CD14-positive monocyte (primary cell): ENCODE measurements at regions not wholly inside any gene's neighbourhood (a gene's known extent, or its start where the extent isn't known, plus 50 kb on each side); places are given as distances from the start of the nearest gene placed in this dataset.

Source experiments
- DNase-seq, 3 donors: peaks; one replicate each; pipeline ENCODE4 v3.0.0-alpha.2; 2011 to 2022
- H2AFZ ChIP-seq: 2 replicates; pipeline ENCODE4 v1.6.0; 2012; ENCODE audit warnings: mild to moderate bottlenecking, low read depth, low read length, inconsistent platforms; ENCODE audit not compliant: insufficient read depth, poor library complexity, severe bottlenecking
- H3K27ac ChIP-seq, 2 donors: 1 replicate in 1 of 2; 2 replicates in 1 of 2; pipeline ENCODE4 v1.5.1; 2012 to 2013; ENCODE audit warnings: low read length in 2 of 2, control low read depth in 1 of 2, inconsistent platforms in 1 of 2, low read depth in 1 of 2, mild to moderate bottlenecking in 1 of 2
- H3K27me3 ChIP-seq, 2 donors: one replicate each; pipeline versions ENCODE4 v1.6.0 to v1.6.1; 2011 to 2013; ENCODE audit warnings: low read length in 2 of 2; ENCODE audit not compliant: control insufficient read depth in 2 of 2, insufficient read depth in 2 of 2
- H3K36me3 ChIP-seq, 2 donors: replicated peaks in 1 of 2; 1 replicate in 1 of 2; 2 replicates in 1 of 2; pipeline versions ENCODE4 v1.5.1 to v1.6.1; 2012 to 2013; ENCODE audit warnings: low read length in 2 of 2, control low read depth in 1 of 2, inconsistent platforms in 1 of 2, mild to moderate bottlenecking in 1 of 2; ENCODE audit not compliant: insufficient read depth in 2 of 2, control insufficient read depth in 1 of 2
- H3K4me1 ChIP-seq, 2 donors: 1 replicate in 1 of 2; 2 replicates in 1 of 2; pipeline versions ENCODE4 v1.5.1 to v1.6.1; 2012 to 2013; ENCODE audit warnings: low read length in 2 of 2, control low read depth in 1 of 2, inconsistent platforms in 1 of 2, mild to moderate bottlenecking in 1 of 2, moderate library complexity in 1 of 2; ENCODE audit not compliant: insufficient read depth in 2 of 2, control insufficient read depth in 1 of 2
- H3K4me2 ChIP-seq: replicated peaks from 2 replicates; pipeline ENCODE3; 2012; ENCODE audit warnings: low read length, moderate library complexity, mild to moderate bottlenecking; ENCODE audit not compliant: poor library complexity, severe bottlenecking; ENCODE audit errors: extremely low read depth
- H3K4me3 ChIP-seq, 3 experiments: fragments of 200-600 bp in 1 of 3; sonication (generic) in 1 of 3; replicated peaks in 1 of 3; 1 replicate in 2 of 3; 2 replicates in 1 of 3; pipeline ENCODE4 v1.5.1; 2011 to 2013; ENCODE audit warnings: low read length in 3 of 3, mild to moderate bottlenecking in 3 of 3, control low read depth in 2 of 3, low read depth in 2 of 3, inconsistent platforms in 1 of 3, moderate library complexity in 1 of 3
- H3K79me2 ChIP-seq: 2 replicates; pipeline ENCODE4 v1.6.0; 2012; ENCODE audit warnings: mild to moderate bottlenecking, control low read depth, inconsistent platforms, low read length, moderate library complexity; ENCODE audit not compliant: insufficient read depth
- H3K9ac ChIP-seq: 2 replicates; pipeline ENCODE4 v1.6.0; 2017; ENCODE audit warnings: low read length, mild to moderate bottlenecking; ENCODE audit not compliant: insufficient read depth, poor library complexity, severe bottlenecking
- H3K9me3 ChIP-seq, 2 donors: replicated peaks in 1 of 2; 1 replicate in 1 of 2; 2 replicates in 1 of 2; pipeline versions ENCODE4 v1.5.1 to v1.6.1; 2012 to 2013; ENCODE audit warnings: low read length in 2 of 2, control low read depth in 1 of 2; ENCODE audit not compliant: control insufficient read depth in 1 of 2, insufficient read depth in 1 of 2
- H4K20me1 ChIP-seq: 2 replicates; pipeline ENCODE4 v1.6.0; 2012; ENCODE audit warnings: mild to moderate bottlenecking, low read length, control low read depth, moderate library complexity; ENCODE audit not compliant: insufficient read depth
- H3K27ac Mint-ChIP-seq, 7 donors: one replicate each; pipeline ENCODE4 v1.8.0; 2020; ENCODE audit warnings: mild to moderate bottlenecking in 7 of 7, mixed read lengths in 7 of 7, moderate library complexity in 6 of 7, inconsistent platforms in 2 of 7
- H3K27me3 Mint-ChIP-seq, 3 donors: one replicate each; pipeline ENCODE4 v1.8.0; 2021 to 2022; ENCODE audit warnings: low read depth in 3 of 3, mild to moderate bottlenecking in 3 of 3, mixed read lengths in 3 of 3, moderate library complexity in 3 of 3, inconsistent platforms in 1 of 3
- H3K36me3 Mint-ChIP-seq, 2 donors: one replicate each; pipeline ENCODE4 v1.8.0; 2020; ENCODE audit warnings: mixed read lengths in 2 of 2, inconsistent platforms in 1 of 2, mild to moderate bottlenecking in 1 of 2
- H3K4me1 Mint-ChIP-seq: one replicate; pipeline ENCODE4 v1.8.0; 2020; ENCODE audit warnings: mild to moderate bottlenecking, mixed read lengths
- H3K4me3 Mint-ChIP-seq, 2 donors: one replicate each; pipeline ENCODE4 v1.8.0; 2020; ENCODE audit warnings: mild to moderate bottlenecking in 2 of 2, mixed read lengths in 2 of 2, moderate library complexity in 1 of 2
- H3K9me3 Mint-ChIP-seq, 7 donors: one replicate each; pipeline ENCODE4 v1.8.0; 2020 to 2022; ENCODE audit warnings: mixed read lengths in 7 of 7, mild to moderate bottlenecking in 6 of 7, moderate library complexity in 6 of 7, inconsistent platforms in 2 of 7
- WGBS: methylation state at CpG from one replicate; pipeline ENCODE4 v1.1.5; 2013; ENCODE audit warnings: missing lambda C conversion rate; ENCODE audit not compliant: insufficient coverage; 5-methylcytosine and 5-hydroxymethylcytosine counted together
- intact Hi-C, 2 donors: fragments of 100-400 bp; cut with micrococcal nuclease; formaldehyde crosslinking; loops; one replicate each; pipeline versions ENCODE4 v1.15.0 to v1.15.1; 2023
- TF ChIP-seq, protein P1 (sequence below): fragments of 200-600 bp; IDR thresholded peaks from one replicate; pipeline ENCODE4 v1.8.0; 2022; ENCODE audit warnings: antibody characterized with exemption, mild to moderate bottlenecking

DNA sequence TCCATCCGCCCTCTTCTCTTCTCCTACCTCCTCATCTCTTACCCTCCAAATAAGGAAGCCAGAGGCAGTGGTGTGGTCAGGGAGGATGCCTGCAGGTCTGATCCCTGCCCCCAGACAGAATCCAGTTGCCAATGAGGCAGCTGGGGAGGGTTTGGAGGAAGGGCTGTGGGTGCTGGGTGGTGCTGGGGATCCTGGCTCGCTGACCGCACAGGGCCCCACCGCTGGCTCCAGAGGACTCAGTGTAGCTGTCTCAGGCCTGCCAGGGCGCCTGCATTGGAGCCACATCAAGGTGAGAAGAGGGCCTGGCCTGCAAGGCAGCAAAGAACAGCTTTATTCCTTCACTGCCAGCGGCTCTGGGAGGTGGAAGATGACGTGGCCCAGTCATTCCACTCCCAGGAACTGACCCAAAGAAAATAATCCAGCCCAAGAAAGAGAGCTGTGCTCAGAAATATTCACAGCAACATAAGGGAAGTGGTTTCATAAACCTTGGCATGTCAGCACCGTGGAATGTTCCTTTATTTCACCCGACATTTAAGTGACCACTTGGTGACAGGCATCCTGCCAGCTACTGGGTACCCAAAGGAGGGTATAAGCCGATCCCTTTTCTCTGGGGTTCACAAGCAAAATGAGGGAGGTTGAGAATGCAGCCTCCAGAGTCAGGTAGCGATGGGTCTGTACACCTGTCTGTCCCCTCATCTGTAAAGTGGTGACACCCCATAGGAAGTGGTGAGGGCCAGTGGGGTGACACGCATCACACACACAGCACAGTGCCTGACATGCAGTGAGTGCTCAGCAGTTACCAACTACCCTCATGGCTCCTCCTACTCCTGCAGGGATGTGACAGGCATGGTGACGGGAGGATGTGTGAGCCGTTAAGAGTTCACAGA, 125.1 kb downstream of the SNX5 start:
- TF ChIP-seq, protein P1, sequence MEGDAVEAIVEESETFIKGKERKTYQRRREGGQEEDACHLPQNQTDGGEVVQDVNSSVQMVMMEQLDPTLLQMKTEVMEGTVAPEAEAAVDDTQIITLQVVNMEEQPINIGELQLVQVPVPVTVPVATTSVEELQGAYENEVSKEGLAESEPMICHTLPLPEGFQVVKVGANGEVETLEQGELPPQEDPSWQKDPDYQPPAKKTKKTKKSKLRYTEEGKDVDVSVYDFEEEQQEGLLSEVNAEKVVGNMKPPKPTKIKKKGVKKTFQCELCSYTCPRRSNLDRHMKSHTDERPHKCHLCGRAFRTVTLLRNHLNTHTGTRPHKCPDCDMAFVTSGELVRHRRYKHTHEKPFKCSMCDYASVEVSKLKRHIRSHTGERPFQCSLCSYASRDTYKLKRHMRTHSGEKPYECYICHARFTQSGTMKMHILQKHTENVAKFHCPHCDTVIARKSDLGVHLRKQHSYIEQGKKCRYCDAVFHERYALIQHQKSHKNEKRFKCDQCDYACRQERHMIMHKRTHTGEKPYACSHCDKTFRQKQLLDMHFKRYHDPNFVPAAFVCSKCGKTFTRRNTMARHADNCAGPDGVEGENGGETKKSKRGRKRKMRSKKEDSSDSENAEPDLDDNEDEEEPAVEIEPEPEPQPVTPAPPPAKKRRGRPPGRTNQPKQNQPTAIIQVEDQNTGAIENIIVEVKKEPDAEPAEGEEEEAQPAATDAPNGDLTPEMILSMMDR, result no peak
- Mint-ChIP-seq H3K4me3 (peak overlapping the region in 1 of 2 donors; percentile 68), H3K4me1 (peaks cover 19% of the 10 kb centered on the region), H3K27ac (no peak overlapping the region), H3K27me3 (peaks cover 2 to 10% (median 3%) of the 10 kb centered on the region in 3 donors), H3K9me3 (peaks cover 0 to 3% (median 0%) of the 10 kb centered on the region in 7 donors), H3K36me3 (no peaks in the 10 kb centered on the region)
- Histone ChIP-seq H3K9ac (no peak overlapping the region), H2AFZ (no peak overlapping the region), H3K4me2 (no peak overlapping the region), H3K4me1 (peaks cover 0 to 4% of the 10 kb centered on the region in 2 donors), H3K27ac (no peak overlapping the region), H3K79me2 (no peaks in the 10 kb centered on the region), H4K20me1 (no peaks in the 10 kb centered on the region), H3K4me3 (no peak overlapping the region), H3K9me3 (no peaks in the 10 kb centered on the region), H3K36me3 (no peaks in the 10 kb centered on the region), H3K27me3 (no peaks in the 10 kb centered on the region)
- DNase-seq, result no peak
- 66% methylated on average over 8 of the region's 14 CpGs for WGBS
- intact Hi-C loops, result no loop called here

DNA sequence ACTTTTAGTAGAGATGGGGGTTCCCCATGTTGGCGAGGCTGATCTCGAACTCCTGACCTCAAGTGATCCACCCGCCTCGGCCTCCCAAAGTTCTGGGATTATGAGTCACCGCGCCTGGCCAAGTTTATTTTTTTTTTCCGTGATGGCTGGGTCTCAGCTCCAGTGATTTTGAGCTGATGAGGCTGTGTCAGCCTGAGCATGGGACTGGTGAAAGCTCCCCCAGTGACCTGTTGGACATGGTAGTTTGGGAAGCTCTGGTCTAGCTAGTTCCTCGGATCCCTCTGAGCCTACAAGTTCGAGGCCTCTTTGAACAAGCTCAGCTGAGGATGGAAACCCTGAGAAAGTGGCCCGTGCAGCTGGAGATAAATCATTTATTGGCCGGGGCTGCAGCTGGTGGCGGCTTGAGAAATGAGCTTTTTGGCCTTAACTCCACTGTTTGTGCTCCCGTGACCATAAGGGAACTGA, 126.8 kb downstream of the SNX5 start:
- H4K20me1 ChIP-seq, result no peaks in the 10 kb centered on the region
- no peak for DNase-seq
- H3K27me3 ChIP-seq, result no peaks in the 10 kb centered on the region
- no peak overlapping the region for H3K9ac ChIP-seq
- Mint-ChIP-seq H3K4me1 (peaks cover 19% of the 10 kb centered on the region), H3K36me3 (no peaks in the 10 kb centered on the region), H3K27ac (no peak overlapping the region), H3K4me3 (no peak overlapping the region), H3K9me3 (peaks cover 0 to 3% (median 0%) of the 10 kb centered on the region in 7 donors), H3K27me3 (peaks cover 1 to 10% (median 4%) of the 10 kb centered on the region in 3 donors)
- H3K27ac ChIP-seq, result no peak overlapping the region
- 92% methylated on average over 10 of the region's 13 CpGs for WGBS
- H3K36me3 ChIP-seq, result no peaks in the 10 kb centered on the region
- TF ChIP-seq, protein P1, result no peak
- H3K4me3 ChIP-seq, result no peak overlapping the region
- H3K4me1 ChIP-seq, result peaks cover 0 to 4% of the 10 kb centered on the region in 2 donors
- no peak overlapping the region for H3K4me2 ChIP-seq
- intact Hi-C loops, result no loop called here
- H2AFZ ChIP-seq, result no peak overlapping the region
- H3K9me3 ChIP-seq, result no peaks in the 10 kb centered on the region
- no peaks in the 10 kb centered on the region for H3K79me2 ChIP-seq
